Left renal pelvis (tissue), 4 donors: ENCODE measurements at regions not wholly inside any gene's neighbourhood (a gene's known extent, or its start where the extent isn't known, plus 50 kb on each side); places are given as distances from the start of the nearest gene placed in this dataset.
A peak's percentile ranks its signal among the peaks of the same experiment; 100 is the strongest.
"Not testable (repeated sequence)": the region's sequence is repeated elsewhere in the genome, so short reads cannot be mapped to it uniquely, and the experiment has no call there.

Source experiments
- DNase-seq, 4 donors: peaks; one replicate each; pipeline ENCODE4 v3.0.0-alpha.2; 2013; ENCODE audit warnings: low read depth in 4 of 4, low spot score in 3 of 4

DNA sequence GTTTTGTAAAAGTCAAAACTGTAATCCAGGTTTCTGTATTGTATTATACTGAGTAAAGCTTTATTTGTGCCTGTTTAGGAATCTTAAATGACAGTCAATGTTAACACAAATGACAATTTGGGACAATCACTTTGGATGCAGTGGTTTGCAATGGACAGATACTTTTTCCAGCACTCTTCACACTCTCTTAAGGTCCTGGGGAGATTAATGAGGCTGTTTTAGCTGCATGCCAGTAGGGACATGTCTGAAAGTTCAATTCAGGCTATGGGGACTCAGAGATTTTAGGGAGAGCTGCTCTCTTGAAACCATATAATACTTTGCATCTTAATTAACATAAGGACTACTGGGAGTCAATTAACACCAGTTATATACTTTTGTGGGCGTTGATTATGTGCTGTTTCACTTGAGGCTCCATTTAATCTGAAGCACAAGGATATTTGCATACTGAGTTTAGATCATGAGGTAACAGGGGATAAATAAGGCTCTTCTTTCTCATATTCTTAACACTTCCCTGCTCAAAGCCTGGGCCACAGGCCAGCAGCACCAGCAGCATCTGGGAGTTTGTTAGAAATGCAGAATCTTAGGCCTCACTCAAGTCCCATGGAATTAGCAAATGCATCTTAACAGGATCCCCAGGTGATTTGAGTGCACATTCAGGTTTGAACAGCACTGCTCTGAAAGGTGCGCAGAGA lies 972.8 kb downstream of the PLOD2 start:
- DNase-seq = no peak

DNA sequence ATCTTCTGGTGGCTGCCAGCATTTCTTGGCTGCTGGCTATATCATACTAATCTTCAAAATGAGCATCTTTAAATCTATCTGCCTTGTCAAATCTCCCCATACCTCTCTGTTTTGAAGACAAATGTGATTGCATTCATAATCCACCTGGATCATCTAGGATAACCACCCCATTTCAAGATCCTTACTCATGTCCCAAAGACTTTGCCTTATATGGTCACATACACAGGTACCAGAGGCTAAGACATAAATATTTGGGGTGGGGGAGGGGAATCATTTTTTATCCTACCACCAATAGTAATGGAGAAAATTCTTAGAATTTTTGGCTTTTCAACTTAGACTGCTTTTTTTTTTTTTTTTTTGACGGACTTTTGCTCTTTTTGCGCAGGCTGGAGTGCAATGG lies 970.8 kb downstream of the PLOD2 start:
- no peak for DNase-seq

DNA sequence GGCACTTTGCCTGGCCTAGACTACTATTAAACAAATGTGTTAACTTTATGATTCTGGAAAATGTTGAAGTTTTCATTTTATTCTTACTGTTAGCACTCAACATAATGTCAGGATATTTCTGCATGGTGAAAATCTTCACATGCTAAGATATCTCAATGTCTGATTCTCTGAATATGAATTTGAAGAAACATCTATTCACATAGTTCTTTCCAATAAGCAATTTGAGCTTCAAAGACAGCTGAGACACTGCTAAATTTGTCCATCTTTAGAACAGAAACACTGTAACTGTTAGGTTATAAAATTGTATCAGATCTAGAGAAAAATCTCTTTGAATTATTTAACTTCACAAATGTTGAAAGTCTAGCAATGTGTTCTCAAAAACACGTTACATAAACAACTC lies 970.2 kb downstream of the PLOD2 start:
- DNase-seq = no peak

DNA sequence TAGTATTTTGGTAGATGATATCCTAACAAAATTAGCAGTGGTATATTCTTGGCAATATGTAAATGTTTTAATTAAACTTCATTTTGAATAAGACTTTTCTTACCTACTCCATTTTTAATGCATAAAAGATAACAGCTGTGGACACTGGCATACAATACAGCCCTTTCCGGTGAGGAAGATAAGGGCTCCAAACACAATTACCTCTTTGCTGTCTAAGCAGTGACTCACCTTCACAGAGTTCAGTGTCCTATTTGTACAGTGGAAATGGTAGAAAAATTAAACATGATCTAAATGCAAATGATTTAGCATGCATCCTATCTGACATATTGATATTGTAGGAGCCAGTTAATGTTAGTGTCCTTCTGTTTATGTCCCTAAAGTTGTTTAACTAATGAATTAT lies 969.4 kb downstream of the PLOD2 start:
- DNase-seq = no peak

DNA sequence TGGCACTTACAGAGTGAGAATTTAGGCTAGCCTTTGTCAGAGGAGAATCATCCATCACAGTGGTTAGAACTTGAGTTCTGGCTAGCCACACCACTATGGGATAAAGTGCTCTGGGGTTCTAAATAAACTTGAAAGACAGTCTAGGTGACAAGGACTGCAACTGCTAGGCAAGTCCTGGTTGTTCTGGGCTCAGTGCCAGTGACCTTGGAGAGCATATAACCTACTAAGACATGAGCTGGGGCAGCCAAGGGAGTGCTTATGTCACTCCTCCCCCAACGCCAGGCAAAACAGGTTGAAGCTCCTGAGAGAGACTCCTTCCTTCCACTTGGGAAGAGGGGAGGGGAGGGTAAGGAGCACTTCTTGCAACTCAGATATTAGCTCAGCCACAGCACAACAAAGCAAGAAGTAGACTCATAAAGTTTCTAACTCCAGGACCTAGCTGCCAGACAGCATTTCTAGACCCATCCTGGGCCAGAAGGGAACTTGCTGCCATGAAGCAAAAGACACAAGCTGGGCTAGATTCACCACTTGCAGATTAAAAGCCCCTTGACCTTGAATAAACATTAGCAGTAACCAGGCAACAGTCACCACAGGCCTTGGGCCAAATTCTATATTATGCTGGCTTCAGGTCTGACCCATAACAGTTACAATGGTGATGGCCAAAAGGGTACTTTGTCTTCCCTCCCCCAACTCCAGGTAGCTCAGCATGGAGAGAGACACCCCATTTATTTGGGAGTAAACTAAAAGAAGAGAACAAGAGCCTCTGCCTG lies 963.7 kb downstream of the PLOD2 start:
- DNase-seq = no peak

DNA sequence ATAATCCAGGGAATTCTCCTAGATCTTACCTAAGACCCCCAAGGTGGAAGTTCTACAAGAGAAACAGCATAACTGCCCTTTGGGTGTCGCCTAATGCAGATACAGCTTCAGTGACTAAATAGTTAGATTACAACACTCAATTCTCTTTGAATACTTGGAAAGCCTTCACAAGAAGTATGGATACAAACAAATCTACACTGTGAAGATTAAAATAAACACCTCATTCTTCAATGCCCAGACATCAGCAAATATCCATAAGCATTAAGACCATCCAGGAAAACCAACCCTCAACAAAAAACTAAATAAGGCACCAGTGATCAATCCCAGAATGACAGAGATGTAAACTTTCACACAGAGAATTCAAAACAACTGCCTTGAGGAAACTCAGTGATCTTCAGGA lies 963.2 kb downstream of the PLOD2 start:
- DNase-seq = no peak

DNA sequence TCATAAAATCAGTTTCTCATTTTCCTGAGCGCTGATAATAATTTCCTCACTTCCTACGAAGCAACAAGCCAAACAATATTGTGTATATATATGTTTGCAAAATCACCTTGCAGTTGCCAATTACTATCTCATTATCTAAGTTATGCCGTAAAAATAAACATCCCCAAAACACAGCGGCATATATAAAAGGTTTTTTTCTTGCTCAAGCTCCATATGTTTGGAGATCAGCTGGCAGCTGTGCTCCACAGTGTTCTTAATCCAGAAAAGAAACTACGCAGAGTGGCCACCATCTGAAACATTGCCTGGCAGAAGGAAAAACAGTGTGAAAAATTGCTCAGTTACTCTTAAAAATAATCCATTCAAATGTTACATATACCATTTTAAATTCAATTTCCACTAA lies 951.4 kb downstream of the PLOD2 start:
- no peak for DNase-seq

DNA sequence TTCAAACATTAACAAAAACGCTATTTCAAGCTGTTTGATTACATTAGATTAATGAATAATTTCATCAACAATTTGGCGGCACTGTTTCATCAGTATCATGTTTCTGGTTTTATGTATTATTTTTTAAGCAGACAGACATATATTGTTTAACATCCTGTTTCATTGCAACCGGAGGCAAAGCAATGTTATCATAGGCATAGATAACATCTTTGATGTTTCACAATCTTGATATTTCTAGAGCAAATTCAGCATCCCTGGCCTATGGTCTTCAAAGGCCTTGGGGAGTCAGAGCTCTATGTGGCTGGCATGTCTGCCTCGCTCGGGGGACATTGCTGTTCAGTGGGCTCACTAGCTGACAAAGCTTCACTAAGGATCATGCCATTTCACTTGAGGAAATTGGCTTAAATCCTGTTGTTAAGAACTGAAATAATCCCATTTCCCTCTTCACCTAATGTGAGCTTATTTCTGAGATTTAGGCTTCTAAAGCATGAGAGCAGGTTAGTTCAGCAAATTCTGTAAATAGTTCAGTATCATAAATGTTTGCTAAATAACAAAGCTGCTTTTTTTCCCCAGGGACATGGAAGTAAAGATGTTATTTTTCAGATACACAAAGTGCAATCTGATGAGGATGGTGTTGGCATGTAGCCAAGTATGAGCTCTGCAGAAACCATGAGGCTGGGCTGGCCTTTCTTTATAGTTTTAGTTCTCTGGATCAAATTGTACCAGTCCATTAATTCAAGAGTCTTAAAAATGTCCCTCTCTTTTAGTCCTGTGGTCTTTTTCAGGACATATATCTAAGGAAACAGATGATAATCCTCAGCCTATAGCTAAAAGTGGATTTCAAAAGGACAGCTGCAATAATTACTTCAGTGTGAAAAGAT lies 941.4 kb downstream of the PLOD2 start:
- DNase-seq = peak in 1 of 4 donors; percentile 10

DNA sequence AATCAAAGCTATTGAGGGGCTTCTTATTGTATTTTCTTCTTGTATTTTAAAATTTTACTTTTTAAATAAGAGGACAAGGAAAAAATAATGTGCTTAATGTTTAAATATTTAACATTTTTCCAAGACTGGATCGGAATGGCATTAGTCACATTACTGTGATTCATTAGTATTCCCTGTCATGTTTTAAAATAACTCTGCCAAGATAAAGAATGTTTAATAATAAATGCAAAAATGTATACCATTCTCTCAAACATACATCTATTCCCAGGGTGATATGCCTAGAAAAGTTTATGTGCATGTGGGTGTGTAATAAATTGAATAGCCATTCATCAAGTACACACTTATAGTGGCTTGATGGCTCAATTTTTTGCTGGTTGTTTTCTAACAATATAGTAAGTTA lies 936.1 kb downstream of the PLOD2 start:
- DNase-seq = no peak

DNA sequence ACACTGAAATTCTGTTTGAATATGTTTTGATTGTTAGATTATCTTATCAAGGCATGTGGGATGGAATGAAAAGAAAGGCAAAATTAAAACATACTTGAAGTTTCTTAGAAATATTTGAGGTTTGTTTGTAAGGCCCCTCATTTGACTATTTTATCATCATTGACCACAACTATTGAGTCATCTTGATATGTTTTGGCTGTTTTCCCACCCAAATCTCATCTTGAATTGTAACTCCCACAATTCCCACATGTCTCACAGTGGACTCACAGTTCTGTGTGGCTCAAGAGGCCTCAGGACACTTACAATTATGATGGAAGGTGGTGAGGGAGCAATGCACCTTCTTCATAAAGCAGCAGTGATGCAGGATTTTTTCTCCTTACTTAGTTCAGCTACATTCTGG lies 917.1 kb downstream of the PLOD2 start:
- no peak for DNase-seq

DNA sequence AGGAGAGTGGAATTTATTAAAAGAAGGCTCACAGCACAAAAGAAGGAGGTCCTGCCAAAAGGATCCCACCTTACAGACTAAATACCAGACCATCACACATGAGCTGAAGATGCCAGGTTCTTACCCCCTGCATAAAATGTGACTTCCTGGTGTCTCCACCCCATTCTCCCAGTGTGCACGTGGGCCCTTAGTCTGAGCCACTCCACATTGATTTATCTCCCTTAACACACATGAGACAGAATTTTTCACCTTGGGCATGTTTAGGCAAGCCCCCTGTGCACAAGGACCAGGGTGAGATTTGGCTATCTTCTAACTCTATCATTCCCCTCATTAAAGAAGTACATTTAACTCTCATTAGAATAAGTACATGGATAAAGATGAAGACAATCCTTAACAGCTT lies 916.7 kb downstream of the PLOD2 start:
- DNase-seq = no peak

DNA sequence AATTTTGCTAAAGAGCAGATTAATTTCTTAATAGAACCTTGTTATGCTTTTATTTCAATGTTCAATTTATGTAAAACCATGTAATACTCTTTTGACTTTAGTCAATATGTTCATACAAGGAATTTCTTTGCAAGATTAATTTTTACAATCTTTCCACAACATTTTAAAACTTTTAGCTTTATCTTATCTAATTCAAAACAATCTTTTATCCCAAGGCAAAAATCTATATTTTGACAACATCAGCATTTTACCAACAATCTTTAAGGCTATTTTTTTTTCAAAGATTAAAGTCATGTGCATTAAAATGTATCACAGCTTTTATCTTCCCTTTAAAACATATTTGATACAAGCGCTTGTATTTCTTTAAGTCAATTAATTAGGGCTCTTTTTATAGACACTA lies 914.7 kb downstream of the PLOD2 start:
- no peak for DNase-seq

DNA sequence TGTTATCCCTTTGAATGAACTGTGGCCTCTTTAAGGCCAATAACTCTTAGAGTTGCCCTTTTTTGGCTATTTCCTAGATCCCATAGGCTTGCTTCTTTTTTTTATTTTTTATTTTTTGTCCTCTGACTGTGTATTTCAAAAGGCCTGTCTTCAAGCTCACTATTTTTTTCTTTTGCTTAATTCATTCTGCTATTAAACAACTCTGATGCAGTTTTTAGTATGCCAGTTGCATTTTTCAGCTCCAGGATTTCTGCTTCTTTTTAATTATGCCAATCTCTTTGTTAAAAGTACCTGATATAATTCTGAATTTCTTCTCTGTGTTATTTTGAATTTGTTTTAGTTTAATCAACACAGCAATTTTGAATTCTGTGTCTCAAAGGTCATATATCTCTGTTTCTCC lies 912.1 kb downstream of the PLOD2 start:
- no peak for DNase-seq

DNA sequence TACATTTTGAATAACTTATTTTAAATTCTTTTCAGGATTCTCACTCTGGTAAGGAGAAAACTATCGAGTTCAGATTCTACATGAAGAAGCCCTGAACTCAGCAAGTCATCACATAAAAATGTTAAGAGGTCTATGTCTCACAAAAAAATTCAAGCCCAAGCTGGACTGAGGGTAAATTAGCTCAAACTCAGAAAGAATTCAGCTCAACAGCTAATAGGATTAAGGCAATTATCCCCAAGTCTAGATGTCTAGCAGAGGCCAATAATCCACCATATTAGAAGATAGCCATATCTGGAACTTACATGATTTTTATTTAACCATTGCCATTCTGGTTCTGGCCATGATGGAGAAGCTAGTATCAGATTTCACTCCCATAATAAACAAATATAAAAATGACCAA lies 909.7 kb downstream of the PLOD2 start:
- DNase-seq = no peak

DNA sequence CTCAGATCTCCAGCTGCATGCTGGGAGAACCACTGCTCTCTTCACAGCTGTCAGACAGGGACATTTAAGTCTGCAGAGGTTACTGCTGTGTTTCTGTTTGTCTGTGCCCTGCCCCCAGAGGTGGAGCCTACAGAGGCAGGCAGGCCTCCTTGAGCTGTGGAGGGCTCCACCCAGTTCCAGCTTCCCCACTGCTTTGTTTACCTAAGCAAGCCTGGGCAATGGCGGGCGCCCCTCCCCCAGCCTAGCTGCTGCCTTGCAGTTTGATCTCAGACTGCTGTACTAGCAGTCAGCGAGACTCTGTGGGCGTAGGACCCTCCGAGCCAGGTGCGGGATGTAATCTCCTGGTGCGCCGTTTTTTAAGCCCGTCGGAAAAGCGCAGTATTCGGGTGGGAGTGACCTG lies 903.0 kb downstream of the PLOD2 start:
- not testable (repeated sequence) for DNase-seq

DNA sequence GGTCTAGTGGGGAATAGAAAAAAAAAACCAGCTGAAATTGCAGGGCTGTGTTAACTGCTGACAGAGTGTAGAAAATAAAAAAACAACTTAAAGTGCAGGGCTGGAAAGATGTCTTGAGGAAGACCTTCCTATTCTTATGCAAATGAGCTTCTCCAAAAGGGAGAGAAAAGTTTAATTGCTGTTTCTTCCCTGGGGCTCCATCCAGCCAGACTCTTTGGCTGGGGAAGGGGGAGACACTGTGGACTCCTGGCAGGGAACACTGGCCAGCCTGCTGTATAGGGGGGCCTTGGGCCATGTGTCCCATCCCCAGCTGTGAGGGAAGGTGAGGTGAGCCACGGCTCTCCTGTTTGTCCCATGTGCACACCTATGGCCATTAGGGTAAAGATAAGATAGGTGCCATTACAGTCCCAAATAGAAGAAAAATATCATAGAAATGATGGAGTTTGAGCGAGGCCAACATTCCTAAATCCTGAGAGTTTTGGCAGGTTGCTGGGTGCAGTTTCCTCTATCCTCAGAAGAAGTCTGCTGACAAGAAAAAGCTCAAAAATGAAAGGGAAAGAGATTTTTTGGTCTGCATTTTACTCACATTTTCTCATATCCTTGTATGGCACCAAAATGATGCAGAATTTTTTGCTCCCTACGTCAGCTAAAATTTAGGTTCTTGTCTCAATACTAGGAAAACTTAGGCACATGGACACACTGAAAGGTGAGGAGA lies 901.7 kb downstream of the PLOD2 start:
- no peak for DNase-seq

DNA sequence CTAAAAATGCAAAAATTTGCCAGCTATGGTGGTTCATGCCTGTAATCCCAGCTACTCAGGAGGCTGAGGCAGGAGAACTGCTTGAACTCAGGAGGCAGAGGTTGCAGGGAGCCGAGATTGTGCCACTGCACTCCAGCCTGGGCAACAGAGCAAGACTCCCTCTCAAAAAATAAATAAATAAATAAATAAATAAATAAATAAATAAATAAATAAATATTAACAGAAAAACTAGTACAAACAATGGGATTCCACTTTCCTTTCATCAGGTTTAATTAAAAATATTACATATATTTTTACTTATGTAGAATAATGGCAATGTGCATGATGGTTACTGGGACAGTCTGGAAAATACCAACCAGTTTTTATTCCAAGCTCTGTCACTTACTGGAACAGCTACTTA lies 897.5 kb downstream of the PLOD2 start:
- DNase-seq = not testable (repeated sequence)

DNA sequence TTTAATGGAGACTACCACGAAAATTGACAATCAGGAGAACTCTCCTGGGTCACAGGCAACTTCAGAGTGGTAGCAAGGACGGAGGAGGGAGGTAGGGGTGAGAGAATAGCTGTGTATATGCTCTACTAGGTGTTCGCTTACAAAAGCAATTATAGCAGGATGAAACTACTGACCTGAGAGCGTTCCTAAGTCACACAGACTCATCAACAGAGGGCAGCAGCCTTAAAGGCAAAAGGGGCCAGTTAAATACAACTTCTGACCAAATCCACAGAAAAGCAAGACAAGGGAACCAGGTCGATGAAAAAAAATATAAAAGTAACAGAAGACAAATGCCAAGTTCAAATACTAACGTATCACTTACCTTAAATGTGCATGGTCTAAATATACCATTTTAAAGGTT lies 894.6 kb downstream of the PLOD2 start:
- no peak for DNase-seq

DNA sequence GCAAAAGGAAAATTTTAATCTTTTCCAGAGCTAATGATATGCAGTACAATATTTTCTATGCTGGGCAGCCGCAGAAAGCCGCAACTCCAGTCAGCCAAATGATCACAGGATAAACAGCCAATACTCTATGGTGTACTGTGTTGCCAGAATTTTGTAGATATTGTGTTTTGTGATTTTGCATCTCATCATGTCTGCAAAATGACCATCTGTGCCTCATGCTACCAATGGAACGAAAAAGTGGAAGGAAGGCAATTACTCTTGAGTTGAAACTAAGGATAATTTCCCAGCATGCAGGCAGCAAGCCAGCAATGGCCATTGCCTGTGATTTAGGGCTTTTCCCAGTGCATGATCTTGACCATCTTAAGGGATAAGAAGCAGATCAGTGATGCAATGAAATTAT lies 891.9 kb downstream of the PLOD2 start:
- no peak for DNase-seq

DNA sequence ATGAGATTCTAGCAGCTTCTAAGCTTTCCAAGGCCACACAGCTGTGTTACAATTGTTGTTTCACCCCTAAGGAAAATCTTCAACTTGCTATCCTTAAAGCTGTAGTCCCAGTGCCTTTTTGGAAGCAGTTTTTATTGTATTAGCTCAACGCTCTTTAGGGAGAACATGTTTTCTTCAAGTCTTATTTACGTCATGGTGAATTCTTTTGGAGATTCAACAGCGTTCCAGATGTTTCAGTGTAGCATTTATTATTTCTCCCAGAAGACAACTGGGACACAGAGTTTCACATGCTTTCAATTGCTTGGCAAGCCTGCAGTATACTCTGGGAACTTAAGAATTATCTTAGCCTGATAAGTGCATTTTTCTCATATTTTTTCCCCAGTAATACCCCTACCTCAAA lies 888.3 kb downstream of the PLOD2 start:
- DNase-seq = peak; percentile 14 to 32 (median 18)

DNA sequence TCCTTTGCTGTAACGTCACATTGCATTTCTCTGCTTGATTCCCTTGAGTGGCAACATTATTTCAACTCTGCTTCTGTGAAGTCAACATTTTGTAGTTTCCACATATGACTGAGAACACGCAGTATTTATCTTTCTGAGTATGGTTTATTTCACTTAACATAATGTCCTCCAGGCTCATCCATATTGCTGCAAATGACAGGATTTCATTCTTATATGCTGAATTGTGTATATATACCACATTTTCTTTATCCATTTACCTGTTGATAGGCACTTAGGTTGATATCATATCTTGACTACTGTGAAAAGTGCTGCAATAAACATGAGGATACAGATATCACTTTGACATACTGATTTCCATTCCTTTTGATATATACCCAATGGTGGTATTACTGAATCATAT lies 878.5 kb downstream of the PLOD2 start:
- DNase-seq = no peak
